ENCODE measurements at regions not wholly inside any gene's neighbourhood (a gene's known extent, or its start where the extent isn't known, plus 50 kb on each side); places are given as distances from the start of the nearest gene placed in this dataset.

- H3K9me3 Mint-ChIP-seq (ENCODE audit: unreplicated experiment) = peaks cover 5% of the 10 kb centered on the region
- H3K4me1 Mint-ChIP-seq (ENCODE audit: low read depth, unreplicated experiment) = peaks cover 19% of the 10 kb centered on the region
- H3K4me3 Mint-ChIP-seq (ENCODE audit: unreplicated experiment) = peak overlapping the region; percentile 57
- no peaks in the 10 kb centered on the region for H3K36me3 Mint-ChIP-seq (ENCODE audit: unreplicated experiment)
- DNase-seq = no peak
- peak overlapping the region; percentile 90 for H3K27ac Mint-ChIP-seq (ENCODE audit: unreplicated experiment)
- TF ChIP-seq CTCF (IDR thresholded peaks at IDR 0.05; ENCODE audit: partially characterized antibody, unreplicated experiment) = no peak
- H3K27me3 Mint-ChIP-seq (ENCODE audit: unreplicated experiment) = peaks cover 7% of the 10 kb centered on the region
Measured at GRCh38 chrX:124726881-124727280, 380.5 kb downstream of the SH2D1A start.

- Mint-ChIP-seq H3K4me3 (ENCODE audit: unreplicated experiment) (no peak overlapping the region), H3K9me3 (ENCODE audit: unreplicated experiment) (peaks cover 2% of the 10 kb centered on the region), H3K4me1 (ENCODE audit: low read depth, unreplicated experiment) (peaks cover 8% of the 10 kb centered on the region), H3K27me3 (ENCODE audit: unreplicated experiment) (peaks cover 6% of the 10 kb centered on the region), H3K36me3 (ENCODE audit: unreplicated experiment) (no peaks in the 10 kb centered on the region), H3K27ac (ENCODE audit: unreplicated experiment) (peak overlapping the region; percentile 28)
- no peak for TF ChIP-seq CTCF (IDR thresholded peaks at IDR 0.05; ENCODE audit: partially characterized antibody, unreplicated experiment)
- DNase-seq = peak; percentile 21
Measured at GRCh38 chrX:124736553-124737270, 390.3 kb downstream of the SH2D1A start.

- Mint-ChIP-seq H3K4me1 (ENCODE audit: low read depth, unreplicated experiment) (peaks cover 8% of the 10 kb centered on the region), H3K4me3 (ENCODE audit: unreplicated experiment) (no peak overlapping the region), H3K9me3 (ENCODE audit: unreplicated experiment) (peaks cover 2% of the 10 kb centered on the region), H3K27me3 (ENCODE audit: unreplicated experiment) (peaks cover 6% of the 10 kb centered on the region), H3K27ac (ENCODE audit: unreplicated experiment) (no peak overlapping the region), H3K36me3 (ENCODE audit: unreplicated experiment) (no peaks in the 10 kb centered on the region)
- TF ChIP-seq CTCF (IDR thresholded peaks at IDR 0.05; ENCODE audit: partially characterized antibody, unreplicated experiment) = no peak
- DNase-seq = no peak
Measured at GRCh38 chrX:124737771-124738170, 391.4 kb downstream of the SH2D1A start.

- Mint-ChIP-seq H3K4me3 (ENCODE audit: unreplicated experiment) (no peak overlapping the region), H3K36me3 (ENCODE audit: unreplicated experiment) (no peaks in the 10 kb centered on the region), H3K27ac (ENCODE audit: unreplicated experiment) (no peak overlapping the region), H3K9me3 (ENCODE audit: unreplicated experiment) (no peaks in the 10 kb centered on the region), H3K27me3 (ENCODE audit: unreplicated experiment) (no peaks in the 10 kb centered on the region), H3K4me1 (ENCODE audit: low read depth, unreplicated experiment) (no peaks in the 10 kb centered on the region)
- TF ChIP-seq CTCF (IDR thresholded peaks at IDR 0.05; ENCODE audit: partially characterized antibody, unreplicated experiment) = no peak
- no peak for DNase-seq
Measured at GRCh38 chrX:124747295-124747694, 400.9 kb downstream of the SH2D1A start.

GRCh38 chrX:124764354-124764753 is 418.0 kb downstream of the SH2D1A start:
- no peaks in the 10 kb centered on the region for H3K4me1 Mint-ChIP-seq (ENCODE audit: low read depth, unreplicated experiment)

More at GRCh38 chrX:124764354-124764753, 418.0 kb downstream of the SH2D1A start:
- Mint-ChIP-seq H3K4me3 (ENCODE audit: unreplicated experiment) (no peak overlapping the region), H3K27ac (ENCODE audit: unreplicated experiment) (no peak overlapping the region), H3K36me3 (ENCODE audit: unreplicated experiment) (no peaks in the 10 kb centered on the region), H3K9me3 (ENCODE audit: unreplicated experiment) (no peaks in the 10 kb centered on the region), H3K27me3 (ENCODE audit: unreplicated experiment) (peaks cover 2% of the 10 kb centered on the region)
- no peak for DNase-seq
- TF ChIP-seq CTCF (IDR thresholded peaks at IDR 0.05; ENCODE audit: partially characterized antibody, unreplicated experiment) = no peak
